H4 (cell line): ENCODE measurements at regions not wholly inside any gene's neighbourhood (a gene's known extent, or its start where the extent isn't known, plus 50 kb on each side); places are given as distances from the start of the nearest gene placed in this dataset.
"Not testable (repeated sequence)": the region's sequence is repeated elsewhere in the genome, so short reads cannot be mapped to it uniquely, and the experiment has no call there.

ENCODE experiments used
- DNase-seq: peaks from one replicate; pipeline ENCODE4 v3.0.0-alpha.2; 2015; ENCODE audit warnings: low spot score

DNA sequence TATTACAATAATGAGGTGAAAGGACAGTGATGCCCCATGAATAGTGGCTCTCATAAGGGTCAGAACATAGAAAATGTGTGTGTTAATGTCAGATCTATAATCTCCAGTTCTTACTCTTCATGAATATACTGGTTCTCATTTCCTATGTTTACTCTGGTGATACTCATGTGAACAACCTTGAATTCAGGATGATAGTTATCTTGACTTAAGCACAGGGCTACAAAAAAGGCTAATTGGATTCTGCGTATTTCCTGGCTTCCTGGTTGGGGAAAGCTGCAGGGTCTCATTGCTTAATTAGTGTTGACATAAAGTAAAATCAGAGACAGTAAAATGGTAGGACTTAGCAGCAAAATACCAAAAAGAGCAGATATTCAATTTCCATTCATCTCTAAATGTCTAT is 1316.8 kb upstream of the RAG2 start:
- DNase-seq = no peak

DNA sequence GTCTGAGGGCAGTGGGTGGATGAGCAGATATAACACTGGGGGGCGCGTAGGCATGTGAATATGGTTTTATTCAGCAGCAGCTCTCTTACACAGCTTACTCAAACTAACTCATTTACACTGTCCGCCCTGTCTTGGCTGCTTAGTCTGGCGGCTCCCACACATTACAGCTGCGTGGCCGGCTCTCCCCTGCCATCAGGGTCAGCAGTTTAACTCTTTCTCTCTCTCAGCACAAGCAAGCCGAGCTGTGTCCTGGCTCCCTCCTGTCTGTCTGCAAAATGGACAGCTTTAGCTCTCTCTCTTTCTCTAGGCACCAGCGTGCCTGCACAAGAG is 1310.1 kb upstream of the RAG2 start:
- DNase-seq = no peak

DNA sequence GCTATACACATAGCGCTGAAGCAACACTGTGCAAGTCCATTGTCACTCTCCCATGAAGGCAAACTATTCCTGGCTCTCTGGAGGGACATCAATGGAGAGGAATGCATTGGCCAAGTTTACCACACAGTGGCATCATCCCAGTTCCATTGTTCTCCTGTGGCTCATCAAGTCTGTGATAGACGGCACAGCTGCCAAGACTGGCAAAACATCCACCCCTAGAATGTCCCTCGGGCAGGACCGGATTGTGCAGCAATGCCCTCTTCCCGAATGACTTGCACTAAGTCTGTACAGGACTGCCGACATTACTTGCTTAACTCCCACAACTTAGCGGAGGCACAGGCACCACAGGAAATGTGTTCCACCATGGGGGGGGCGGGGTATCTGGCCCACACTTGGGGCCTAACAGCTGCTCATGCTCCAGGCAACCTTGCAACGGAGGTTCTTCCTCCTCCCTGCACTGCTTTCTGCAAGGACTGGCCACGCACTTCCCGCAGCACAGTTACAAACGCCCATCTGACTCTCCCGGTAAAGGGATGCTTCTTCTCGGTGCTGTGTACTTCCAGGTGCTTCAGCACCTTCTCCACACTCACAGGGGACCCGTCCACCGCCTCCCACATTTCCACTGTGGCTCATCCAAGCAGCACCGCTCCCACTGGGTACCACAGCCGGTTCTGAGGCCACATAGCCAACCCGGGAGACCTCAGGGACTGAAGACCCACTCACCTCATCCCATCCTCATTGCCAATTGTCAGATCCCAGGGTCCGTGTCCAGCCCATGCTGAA is 1309.6 kb upstream of the RAG2 start:
- DNase-seq = peak; percentile 20

DNA sequence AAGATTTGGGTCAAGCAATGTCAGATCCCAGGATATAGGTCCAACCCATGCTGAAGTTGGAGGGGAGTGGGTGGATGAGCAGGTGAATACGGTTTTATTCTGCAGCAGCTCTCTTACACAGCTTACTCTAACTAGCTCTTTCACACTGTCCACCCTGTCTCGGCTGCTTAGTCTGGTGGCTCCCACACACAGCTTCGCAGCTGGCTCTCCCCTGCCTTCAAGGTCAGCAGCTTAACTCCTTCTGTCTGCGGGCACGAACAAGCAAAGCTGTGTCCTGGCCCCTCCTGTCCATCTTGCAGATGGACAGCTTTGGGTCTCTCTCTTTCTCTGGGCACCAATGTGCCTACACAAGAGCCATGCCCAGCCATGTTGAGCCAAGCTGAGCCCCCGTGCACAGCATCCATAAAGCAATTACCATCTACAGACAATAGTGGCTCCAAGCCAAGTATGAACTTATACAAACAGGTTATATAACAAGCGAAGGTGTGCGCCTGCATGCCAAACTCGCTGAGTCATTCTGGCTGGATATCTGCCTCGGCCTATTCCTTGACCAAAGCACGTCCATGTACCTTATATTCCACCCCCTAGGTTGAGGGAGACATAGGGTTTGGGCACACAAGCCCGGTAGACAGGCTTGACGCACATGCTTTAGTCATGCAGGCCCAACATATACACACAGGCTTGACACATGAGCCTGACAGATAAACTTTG is 1307.8 kb upstream of the RAG2 start:
- peak; percentile 14 for DNase-seq

DNA sequence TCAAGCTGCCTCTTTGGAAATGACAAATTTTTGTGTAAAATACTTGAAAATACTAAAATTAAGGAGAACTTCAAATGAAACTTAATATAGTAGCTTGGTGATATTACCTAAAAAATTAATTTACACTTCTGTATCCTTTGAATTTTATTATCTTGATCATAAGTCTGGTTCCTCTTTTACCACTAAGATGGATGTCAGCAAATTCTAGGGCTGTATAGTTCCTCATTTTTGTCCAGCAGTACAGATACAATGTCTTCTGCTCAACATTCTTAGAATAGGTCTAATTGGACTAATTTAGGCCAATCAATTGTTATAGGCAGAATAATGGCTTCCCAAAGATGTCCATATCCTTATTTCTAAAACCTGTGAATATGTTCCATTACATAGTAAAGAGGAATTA is 1298.0 kb upstream of the RAG2 start:
- DNase-seq = no peak

DNA sequence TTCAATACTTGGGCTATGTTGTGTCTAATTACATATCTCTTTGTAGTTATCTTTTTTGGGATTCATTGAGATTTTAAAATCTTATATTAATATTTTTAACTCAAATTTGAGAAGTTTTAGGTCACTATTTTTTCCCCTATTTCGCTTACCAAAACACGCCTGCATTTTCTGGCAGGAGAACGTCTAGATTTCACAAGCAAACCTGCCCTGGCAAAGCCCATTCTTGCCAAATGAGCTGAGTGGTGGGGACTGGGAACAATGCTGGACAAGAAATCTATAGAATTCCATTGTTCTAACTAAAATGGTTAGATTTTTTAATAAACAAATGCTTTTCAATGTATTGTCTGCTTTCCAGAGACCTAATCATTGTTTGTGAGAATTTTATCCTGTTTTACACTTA is 1283.7 kb upstream of the RAG2 start:
- DNase-seq = no peak

DNA sequence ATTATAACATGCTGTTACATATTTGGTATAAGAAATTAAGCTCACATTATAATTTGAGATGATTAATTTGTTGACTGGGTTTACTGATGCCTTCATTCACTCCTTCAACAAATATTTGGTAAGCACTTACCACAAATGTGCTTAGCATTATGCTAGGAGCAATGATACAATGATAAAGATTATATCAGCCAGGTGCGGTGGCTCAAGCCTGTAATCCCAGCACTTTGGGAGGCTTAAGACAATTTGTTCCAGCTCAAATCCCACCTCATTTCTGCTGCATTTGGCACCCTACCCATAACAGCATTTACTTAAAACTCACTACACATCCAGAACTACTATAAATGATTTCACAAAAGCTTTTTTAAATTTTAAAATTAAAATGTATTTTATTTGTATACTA is 1263.6 kb upstream of the RAG2 start:
- no peak for DNase-seq

DNA sequence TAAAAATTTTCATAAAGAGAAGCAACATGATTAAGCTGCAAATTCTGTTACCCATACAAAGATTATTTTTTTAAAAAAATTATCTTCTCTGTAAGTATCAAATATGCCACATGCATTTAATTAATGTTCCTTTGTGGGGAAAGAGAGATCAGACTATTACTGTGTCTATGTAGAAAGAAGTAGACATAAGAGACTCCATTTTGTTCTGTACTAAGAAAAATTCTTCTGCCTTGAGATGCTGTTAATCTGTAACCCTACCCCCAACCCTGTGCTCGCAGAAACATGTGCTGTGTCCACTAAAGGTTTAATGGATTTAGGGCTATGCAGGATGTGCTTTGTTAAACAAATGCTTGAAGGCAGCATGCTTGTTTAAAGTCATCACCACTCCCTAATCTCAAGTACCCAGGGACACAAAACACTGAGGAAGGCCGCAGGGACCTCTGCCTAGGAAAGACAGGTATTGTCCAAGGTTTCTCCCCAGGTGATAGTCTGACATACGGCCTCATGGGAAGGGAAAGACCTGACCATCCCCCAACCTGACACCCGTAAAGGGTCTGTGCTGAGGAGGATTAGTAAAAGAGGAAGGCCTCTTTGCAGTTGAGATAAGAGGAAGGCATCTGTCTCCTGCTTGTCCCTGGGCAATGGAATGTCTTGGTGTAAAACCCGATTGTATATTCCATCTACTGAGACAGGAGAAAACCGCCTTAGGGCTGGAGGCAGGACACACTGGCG is 1260.9 kb upstream of the RAG2 start:
- not testable (repeated sequence) for DNase-seq

DNA sequence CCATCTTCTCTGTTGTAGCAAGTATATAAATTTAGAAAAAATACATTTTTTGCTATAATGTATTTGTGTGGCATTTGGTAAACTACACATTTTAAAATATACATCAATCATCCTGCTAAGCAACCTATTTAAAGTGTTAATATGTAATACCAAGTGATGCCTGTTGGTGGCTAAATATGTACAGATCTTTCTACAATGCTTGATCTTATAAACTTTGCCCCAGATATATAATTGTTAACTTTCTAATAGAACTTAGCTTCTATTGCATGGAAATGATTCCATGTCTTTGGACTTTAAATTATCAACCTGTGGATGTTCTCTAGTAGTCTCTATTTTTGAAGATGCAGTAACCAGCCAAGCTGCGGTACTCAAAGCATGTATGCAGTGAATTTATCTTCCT is 1260.4 kb upstream of the RAG2 start:
- no peak for DNase-seq

DNA sequence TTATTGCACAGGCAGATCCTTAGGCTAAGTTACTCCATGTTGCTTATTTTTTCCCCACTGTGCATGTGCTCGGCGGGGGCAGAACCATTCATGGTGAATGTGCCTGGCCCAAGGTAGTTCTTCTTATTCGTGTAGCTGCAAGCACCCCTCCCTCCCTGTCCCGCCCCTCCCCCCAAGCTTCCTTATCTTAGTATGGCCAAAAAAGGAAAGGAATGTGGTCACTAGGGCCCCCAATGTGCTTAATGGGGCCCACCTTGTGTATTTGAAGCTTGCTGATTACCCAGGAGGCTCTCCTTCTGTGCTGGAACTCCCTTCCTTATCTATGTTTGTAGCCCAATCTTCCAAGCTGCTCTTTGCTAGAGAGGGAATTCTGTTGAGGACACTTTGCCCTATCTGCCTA is 1259.7 kb upstream of the RAG2 start:
- DNase-seq = no peak

DNA sequence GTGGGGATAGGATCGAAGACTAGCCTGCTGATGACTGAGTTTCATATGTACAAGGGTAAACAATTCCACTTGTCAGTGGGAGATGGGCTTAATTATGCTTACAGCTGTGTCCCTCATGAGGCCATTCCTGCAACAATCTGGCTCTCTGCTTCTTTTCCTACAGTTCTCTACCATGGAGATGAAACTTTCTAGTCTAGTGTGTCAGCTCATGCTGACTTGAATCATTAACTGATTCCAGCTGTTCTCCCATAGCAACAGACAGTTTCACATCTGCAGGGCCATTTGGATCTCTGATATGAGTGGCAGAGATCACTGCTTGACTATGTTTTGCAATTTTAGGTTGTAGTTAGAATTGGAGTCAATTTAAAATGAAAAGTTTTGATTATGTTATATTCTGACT is 1251.7 kb upstream of the RAG2 start:
- no peak for DNase-seq

DNA sequence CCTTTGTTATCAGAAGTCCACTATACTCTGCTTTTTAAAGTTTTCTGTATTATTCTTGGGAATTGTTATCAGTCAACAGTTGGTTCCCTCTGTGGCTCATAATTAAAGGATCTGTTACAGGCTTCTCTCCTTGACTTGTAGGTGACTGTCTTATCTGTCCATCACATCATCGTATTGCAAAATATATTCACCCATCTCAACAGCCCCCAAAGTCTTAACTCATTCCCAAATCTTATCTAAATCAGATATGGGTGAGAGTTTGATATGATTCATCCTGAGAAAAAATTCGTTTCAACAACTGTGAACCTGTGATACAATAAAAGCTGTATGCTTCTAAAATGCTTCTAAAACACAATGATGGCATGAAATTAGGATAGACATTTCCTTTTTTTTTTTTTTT is 1245.6 kb upstream of the RAG2 start:
- no peak for DNase-seq

DNA sequence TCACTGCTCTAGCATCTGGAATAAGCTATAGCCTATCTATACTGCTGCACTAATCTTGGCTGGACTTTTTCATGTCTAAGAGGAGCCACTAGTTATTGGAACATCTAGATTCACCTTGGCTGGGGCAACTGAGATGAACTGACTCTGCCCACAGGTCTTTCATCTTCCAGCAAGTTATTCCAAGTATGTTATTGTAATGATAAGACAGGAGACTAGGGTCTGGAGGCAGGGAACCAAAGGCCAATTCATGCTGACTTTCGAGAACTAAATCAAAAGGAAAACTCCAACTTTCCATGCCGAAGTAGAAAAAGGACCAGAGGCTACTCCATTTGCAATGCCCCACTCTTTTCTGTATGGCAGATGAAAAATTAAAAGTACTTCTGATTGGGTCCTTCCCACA is 1243.0 kb upstream of the RAG2 start:
- DNase-seq = no peak

DNA sequence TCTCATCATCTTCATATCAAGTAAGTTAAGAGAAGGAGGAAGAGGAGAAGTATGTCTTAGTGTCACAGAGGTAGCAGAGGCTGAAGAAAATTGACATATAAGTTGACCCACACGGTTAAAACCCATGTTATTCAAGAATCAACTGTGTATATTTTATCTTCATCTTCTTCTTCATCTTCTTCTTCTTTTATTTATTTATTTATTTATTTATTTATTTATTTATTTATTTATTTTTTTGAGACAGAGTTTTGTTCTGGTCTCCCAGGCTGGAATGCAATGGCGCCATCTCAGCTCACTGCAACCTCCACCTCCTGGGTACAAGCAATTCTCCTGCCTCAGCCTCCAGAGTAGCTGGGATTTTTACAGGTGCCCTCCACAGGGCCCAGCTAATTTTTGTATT is 1242.3 kb upstream of the RAG2 start:
- not testable (repeated sequence) for DNase-seq

DNA sequence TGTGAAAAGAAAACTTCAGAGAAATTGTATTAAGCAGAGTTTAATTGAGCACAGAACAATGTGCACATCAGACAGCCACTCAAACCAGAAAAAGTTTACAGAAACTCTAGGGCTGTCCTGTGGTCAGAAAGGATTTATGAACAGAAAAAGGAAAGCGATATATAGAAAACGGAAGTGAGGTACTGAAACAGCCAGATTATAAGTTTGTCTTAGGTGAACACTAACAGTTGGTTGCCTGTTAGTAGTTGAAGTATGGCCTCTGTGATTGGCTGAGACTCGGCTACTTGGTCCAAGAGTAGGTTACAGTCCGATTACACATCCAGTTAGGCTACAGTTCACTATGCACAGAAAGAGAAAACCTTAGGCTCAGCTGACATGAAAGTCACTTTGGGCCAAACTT is 1232.5 kb upstream of the RAG2 start:
- DNase-seq = peak; percentile 17

DNA sequence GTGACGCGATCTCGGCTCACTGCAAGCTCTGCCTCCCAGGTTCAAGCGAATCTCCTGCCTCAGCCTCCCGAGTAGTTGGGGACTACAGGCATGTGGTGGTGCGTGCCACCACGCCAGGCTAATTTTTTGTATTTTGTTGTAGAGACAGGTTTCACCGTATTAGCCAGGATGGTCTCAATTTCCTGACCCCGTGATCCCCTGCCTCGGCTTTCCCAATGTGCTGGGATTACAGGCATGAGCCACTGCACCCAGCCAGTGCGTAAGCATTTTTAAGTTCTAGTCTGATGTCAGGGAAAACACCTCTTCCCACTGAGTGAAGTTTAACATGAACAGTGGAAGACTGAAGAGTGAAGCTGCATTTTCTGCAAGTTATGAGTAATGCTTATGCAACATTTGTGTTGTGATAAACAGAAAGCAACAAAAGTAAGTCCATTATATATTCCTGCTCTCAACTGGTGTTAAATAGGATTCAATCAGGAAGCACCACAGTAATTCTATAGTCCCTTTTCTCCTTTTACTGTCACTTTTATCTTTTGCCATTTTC is 1219.8 kb upstream of the RAG2 start:
- DNase-seq = peak; percentile 19

DNA sequence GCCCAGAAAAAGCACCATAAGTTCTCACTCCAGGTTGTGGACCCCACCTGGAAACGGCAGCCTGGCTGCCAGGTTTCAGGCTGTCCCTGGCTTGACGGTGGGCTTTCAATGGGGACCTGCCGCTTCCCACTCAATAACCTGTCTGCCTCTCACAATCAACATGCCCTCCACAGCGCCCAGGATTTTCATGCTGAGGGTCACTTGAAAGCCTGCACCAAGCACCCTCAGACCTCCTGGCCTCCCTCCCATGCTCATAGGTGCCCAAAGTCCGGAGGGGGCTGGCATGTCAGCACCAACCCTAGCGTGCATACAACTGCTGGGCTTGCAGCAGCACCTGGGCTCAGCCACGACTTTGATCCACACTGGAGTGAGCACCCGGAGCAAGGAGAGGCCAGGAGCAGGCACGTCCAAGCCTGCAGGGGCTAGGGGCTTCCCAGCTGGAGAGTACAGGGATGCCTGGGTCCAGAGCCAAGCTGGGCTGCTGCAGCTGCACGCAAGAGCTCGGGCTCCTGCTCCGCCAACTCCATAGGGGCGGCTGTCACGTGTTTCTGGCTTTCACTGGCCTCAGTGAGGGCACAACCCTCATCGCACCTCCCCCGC is 1214.3 kb upstream of the RAG2 start:
- no peak for DNase-seq

DNA sequence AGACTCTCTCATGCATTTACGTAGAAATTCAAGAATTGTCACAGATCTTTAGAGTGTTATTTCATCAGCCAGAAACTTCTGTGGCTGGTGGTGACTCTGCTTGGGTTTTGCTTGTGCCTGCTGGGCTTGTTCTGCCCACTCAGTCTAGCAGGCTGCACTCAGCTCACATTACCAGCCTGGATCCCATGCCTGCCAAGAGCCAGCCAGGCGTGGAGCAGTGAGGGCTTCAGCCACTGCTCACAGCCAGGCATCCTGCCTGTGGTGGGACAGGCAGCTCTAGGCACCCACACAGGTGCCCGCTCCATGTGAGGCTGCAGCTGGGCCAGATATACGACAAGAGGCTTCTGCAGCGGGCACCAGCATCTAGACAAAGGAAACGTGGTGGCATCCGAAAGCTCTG is 1213.3 kb upstream of the RAG2 start:
- DNase-seq = peak; percentile 20

DNA sequence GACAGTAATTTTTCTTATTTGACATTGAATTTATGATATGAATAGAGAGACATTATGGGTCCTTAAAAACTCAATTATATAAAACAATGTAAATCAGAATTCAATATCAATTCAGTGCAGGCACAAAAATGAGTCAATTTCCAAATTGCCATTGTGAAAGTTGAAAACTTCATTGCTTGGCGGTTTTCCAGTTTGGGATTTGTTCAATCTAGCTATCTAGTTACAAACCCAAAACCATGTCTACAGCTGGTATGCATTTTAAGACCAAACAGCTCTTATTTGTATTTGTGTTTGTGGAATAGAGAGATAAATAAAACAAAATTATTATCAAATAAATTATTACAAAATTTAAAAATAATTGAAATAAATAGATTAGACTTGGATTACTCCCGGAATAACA is 1206.6 kb upstream of the RAG2 start:
- no peak for DNase-seq

DNA sequence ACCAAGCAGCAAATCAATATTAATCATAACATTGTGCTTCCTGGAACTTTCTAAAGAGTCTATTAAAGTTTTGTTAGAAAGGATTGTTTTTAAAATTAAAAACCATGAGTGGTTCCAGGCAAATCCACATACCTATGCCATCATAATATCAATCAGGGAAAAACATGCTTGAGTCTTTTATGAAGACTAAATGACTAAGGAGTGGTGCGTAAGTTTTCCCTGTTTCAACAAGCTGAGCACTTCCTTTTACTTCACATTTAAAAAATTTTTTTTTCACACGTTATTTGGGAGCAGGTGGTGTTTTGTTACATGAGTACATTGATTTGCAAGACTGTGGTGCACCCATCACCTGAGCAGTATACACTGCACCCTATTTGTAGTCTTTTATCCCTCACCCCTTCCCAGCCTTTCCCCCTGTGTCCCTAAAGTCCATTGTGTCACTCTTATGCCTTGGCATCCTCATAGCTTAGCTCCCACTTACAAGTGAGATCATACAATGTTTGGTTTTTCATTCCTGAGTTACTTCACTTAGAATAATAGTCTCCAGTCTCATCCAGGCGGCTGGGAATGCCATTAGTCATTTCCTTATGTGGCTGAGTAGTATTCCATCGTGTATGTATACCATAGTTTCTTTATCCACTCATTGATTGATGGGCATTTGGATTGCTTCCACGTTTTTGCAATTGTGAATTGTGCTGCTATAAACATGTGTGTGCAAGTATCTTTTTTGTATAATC is 1190.3 kb upstream of the RAG2 start:
- DNase-seq = peak; percentile 62

DNA sequence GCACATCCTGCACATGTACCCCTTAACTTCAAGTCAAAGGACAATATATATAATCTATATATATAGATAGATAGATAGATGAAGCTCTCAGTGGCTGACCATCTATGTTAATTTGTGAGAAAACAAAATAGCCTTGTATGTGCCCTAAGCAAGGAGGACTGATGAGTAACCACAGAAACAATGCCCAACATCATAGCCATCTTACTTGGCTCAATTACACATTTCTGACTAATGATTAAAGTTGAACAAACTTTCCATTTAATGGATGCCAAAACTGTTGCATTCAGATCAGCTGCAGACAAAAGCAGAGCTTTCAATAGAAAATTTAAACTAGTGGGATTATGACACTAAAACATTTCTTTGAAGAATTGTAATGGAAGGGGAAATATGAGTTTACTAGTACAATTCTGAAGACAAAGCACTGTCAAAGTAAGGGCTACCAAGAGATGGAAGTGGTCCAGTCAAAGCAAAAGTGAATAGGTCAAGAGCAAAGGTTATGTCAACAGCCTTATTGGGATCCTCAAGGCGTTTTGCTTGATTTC is 1188.2 kb upstream of the RAG2 start:
- DNase-seq = no peak
